GM12878 (cell line): ENCODE measurements at regions not wholly inside any gene's neighbourhood (a gene's known extent, or its start where the extent isn't known, plus 50 kb on each side); places are given as distances from the start of the nearest gene placed in this dataset.

Experiments
- ATAC-seq: fragments of 200-7000 bp; cut with Tn5 transposase; 3 replicates; pipeline ENCODE4 v1.9.1; 2020; ENCODE audit warnings: mild to moderate bottlenecking, moderate library complexity
- BruUV-seq: library from RNA; stranded (reverse); fragments of 400-500 nt; replicated peaks from 2 replicates; lab custom pipeline; 2021; lab: Mats Ljungman, UMichigan
- CTCF ChIA-PET: fragments of 300-600 bp; sonication (Branson Sonifier 250); formaldehyde crosslinking; extraction: SDS; loops from one replicate; lab custom pipeline; 2021; ENCODE audit warnings: inconsistent platforms; lab: Yijun Ruan, JAX
- POLR2A ChIA-PET: fragments of 350-600 bp; formaldehyde crosslinking; extraction: SDS; loops from one replicate; lab custom pipeline; 2021; ENCODE audit warnings: inconsistent platforms; lab: Charles Lee
- RAD21 ChIA-PET: fragments of 300-600 bp; sonication (Branson Sonifier 250); formaldehyde crosslinking; loops from one replicate; lab custom pipeline; 2023; ENCODE audit warnings: antibody characterized with exemption; ENCODE audit not compliant: unreplicated experiment; lab: Charles Lee
- SMC1A ChIA-PET: fragments of 300-600 bp; sonication (Branson Sonifier 250); formaldehyde crosslinking; loops from one replicate; lab custom pipeline; 2023; ENCODE audit not compliant: unreplicated experiment, uncharacterized antibody; lab: Charles Lee
- DNase-seq: peaks from one replicate; pipeline ENCODE4 v3.0.0-alpha.2; 2011; ENCODE audit warnings: low read depth, low spot score
- FAIRE-seq: peaks from 3 replicates; lab custom pipeline; 2011; peaks lifted over from hg19 to GRCh38; lab: Jason Lieb, UNC
- H2AFZ ChIP-seq: 2 replicates; pipeline ENCODE4 v1.6.0; 2011; ENCODE audit warnings: low read depth, low read length, control low read depth; ENCODE audit not compliant: control insufficient read depth
- H3K27ac ChIP-seq: 2 replicates; pipeline ENCODE4 v1.5.1; 2011; ENCODE audit warnings: control low read depth; ENCODE audit not compliant: control insufficient read depth, insufficient read depth
- H3K27me3 ChIP-seq, 2 experiments: replicated peaks in 1 of 2; 2 replicates each; pipeline versions ENCODE4 v1.6.0 to v1.6.1; 2011; ENCODE audit warnings: low read length in 1 of 2; ENCODE audit not compliant: control insufficient read depth in 2 of 2, insufficient read depth in 2 of 2
- H3K36me3 ChIP-seq, 2 experiments: 2 replicates each; pipeline ENCODE4 v1.5.1; 2011; ENCODE audit warnings: low read length in 1 of 2; ENCODE audit not compliant: control insufficient read depth in 2 of 2, insufficient read depth in 2 of 2
- H3K4me1 ChIP-seq: 2 replicates; pipeline ENCODE4 v1.6.1; 2011; ENCODE audit warnings: mild to moderate bottlenecking, low read length, moderate library complexity, mixed read lengths; ENCODE audit not compliant: control insufficient read depth, insufficient read depth
- H3K4me2 ChIP-seq: 2 replicates; pipeline ENCODE4 v1.6.0; 2011; ENCODE audit warnings: control low read depth; ENCODE audit not compliant: control insufficient read depth, insufficient read depth
- H3K4me3 ChIP-seq: fragments of 200-600 bp; sonication (generic); 2 replicates; pipeline ENCODE4 v1.5.1; 2016
- H3K79me2 ChIP-seq: 2 replicates; pipeline ENCODE4 v1.6.0; 2011; ENCODE audit warnings: low read length; ENCODE audit not compliant: control insufficient read depth, insufficient read depth
- H3K9ac ChIP-seq: 2 replicates; pipeline ENCODE4 v1.8.0; 2011; ENCODE audit warnings: low read length, control low read depth, mixed read lengths; ENCODE audit not compliant: control insufficient read depth, insufficient read depth
- H3K9me3 ChIP-seq: replicated peaks from 3 replicates; pipeline ENCODE4 v1.5.1; 2011; ENCODE audit warnings: mild to moderate bottlenecking, low read length; ENCODE audit not compliant: control insufficient read depth, insufficient read depth
- H4K20me1 ChIP-seq: 2 replicates; pipeline ENCODE4 v1.6.0; 2011; ENCODE audit not compliant: control insufficient read depth, insufficient read depth
- FOXM1 ChIP-seq: IDR thresholded peaks from 2 replicates; pipeline ENCODE4 v1.6.1; 2012; ENCODE audit warnings: low read depth, mild to moderate bottlenecking, inconsistent platforms, low read length, moderate library complexity
- IKZF2 ChIP-seq, 2 experiments: fragments of 450-650 bp; IDR thresholded peaks; 2 replicates each; pipeline ENCODE4 v1.6.1; 2017; ENCODE audit warnings: mild to moderate bottlenecking in 2 of 2, moderate library complexity in 2 of 2
- IRF4 ChIP-seq: IDR thresholded peaks from 2 replicates; pipeline ENCODE4 v1.6.1; 2011; ENCODE audit warnings: low read depth, low read length
- POLR2A ChIP-seq: IDR thresholded peaks from 2 replicates; pipeline ENCODE4 v1.6.1; 2011; ENCODE audit warnings: low read depth, mild to moderate bottlenecking, low read length
- RFX5 ChIP-seq: IDR thresholded peaks from 2 replicates; pipeline ENCODE4 v1.6.1; 2011; ENCODE audit warnings: low read depth, low read length, improper control_type of control experiment
- SIN3A ChIP-seq: IDR thresholded peaks from 2 replicates; pipeline ENCODE4 v1.6.1; 2012; ENCODE audit warnings: low read depth, low read length, improper control_type of control experiment
- SRF ChIP-seq, 2 experiments: IDR thresholded peaks; 2 replicates each; pipeline ENCODE4 v1.6.1; 2011; ENCODE audit warnings: low read depth in 2 of 2, low read length in 2 of 2, mild to moderate bottlenecking in 1 of 2, moderate library complexity in 1 of 2
- TCF3 ChIP-seq: IDR thresholded peaks from 2 replicates; pipeline ENCODE4 v1.6.1; 2012; ENCODE audit warnings: low read depth, mild to moderate bottlenecking, low read length, borderline replicate concordance; ENCODE audit not compliant: insufficient read depth
- YY1 ChIP-seq: IDR thresholded peaks from 2 replicates; pipeline ENCODE4 v1.6.1; 2011; ENCODE audit warnings: low read depth, mild to moderate bottlenecking, low read length
- WGBS: methylation state at CpG from one replicate; pipeline ENCODE4 v1.1.6; 2016; ENCODE audit warnings: low lambda C conversion rate; ENCODE audit not compliant: insufficient replicate concordance, insufficient coverage; ENCODE audit errors: missing lambda C conversion rate; 5-methylcytosine and 5-hydroxymethylcytosine counted together
- in situ Hi-C: fragments of 300-500 bp; cut with MboI; formaldehyde crosslinking; loops from 9 replicates; pipeline ENCODE4 v1.14.3; 2018; ENCODE audit warnings: mixed read lengths
- intact Hi-C: fragments of 100-400 bp; cut with micrococcal nuclease; formaldehyde crosslinking; loops from one replicate; pipeline ENCODE4 v1.14.2; 2022; ENCODE audit not compliant: unreplicated experiment
- TF ChIP-seq, protein P1 (sequence below): IDR thresholded peaks from 2 replicates; pipeline ENCODE4 v1.6.1; 2012; ENCODE audit warnings: low read length, inconsistent platforms

DNA sequence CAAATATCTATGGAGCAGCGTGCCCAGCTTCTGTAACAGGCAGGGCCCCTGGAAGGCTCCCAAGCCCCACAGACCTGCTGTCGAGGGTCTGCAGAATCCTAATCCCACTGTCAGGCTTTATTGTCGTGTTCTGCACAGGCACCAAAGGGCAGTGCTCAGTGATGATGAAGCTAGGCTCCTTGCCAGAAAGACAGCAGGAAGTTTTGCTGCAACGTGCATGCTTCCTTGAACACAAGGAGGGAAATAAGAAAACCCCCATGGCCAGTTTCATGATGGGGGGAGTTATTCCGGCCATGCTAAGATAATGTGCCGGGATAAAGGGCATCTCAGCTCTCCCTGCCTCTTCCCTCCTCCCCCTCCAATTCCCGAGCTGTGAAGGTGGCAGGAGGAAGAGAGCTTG lies 109.4 kb upstream of the KCNG1 start:
- Histone ChIP-seq H3K4me2 (no peak overlapping the region), H3K9me3 (no peaks in the 10 kb centered on the region), H3K4me1 (no peaks in the 10 kb centered on the region; the same call in 1 of the 2 replicates), H4K20me1 (no peaks in the 10 kb centered on the region), H2AFZ (no peak overlapping the region), H3K27me3 (peaks cover 0 to 2% of the 10 kb centered on the region in 2 experiments; a peak in 1 of 4 replicates), H3K27ac (no peak overlapping the region), H3K36me3 (no peaks in the 10 kb centered on the region), H3K9ac (no peak overlapping the region), H3K4me3 (no peak overlapping the region), H3K79me2 (no peaks in the 10 kb centered on the region)
- in situ Hi-C loops (no loop called here), intact Hi-C loops (no loop called here)
- ATAC-seq, result no peak
- RAD21 ChIA-PET, result interaction anchor here (1.3 kb wide), 1 partner anchor 145 kb away, joined by 3 read pairs; no protein-coding TSS in a partner anchor
- no TSS peak for BruUV-seq
- no peak for FAIRE-seq
- CTCF ChIA-PET, result no interaction called here
- DNase-seq, result no peak
- no peak for TF ChIP-seq POLR2A
- TF ChIP-seq TCF3, result no peak
- TF ChIP-seq IRF4, result no peak
- no peak for TF ChIP-seq SRF (IDR thresholded peaks at IDR 0.05; ENCODE audit: low read depth in 2 of 2, low read length in 2 of 2)
- no peak for TF ChIP-seq SIN3A
- no peak for TF ChIP-seq YY1
- no peak for TF ChIP-seq FOXM1
- TF ChIP-seq, protein P1, sequence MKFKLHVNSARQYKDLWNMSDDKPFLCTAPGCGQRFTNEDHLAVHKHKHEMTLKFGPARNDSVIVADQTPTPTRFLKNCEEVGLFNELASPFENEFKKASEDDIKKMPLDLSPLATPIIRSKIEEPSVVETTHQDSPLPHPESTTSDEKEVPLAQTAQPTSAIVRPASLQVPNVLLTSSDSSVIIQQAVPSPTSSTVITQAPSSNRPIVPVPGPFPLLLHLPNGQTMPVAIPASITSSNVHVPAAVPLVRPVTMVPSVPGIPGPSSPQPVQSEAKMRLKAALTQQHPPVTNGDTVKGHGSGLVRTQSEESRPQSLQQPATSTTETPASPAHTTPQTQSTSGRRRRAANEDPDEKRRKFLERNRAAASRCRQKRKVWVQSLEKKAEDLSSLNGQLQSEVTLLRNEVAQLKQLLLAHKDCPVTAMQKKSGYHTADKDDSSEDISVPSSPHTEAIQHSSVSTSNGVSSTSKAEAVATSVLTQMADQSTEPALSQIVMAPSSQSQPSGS, result no peak
- no peak for TF ChIP-seq IKZF2 (IDR thresholded peaks at IDR 0.05)
- TF ChIP-seq RFX5, result no peak
- SMC1A ChIA-PET, result no interaction called here
- 15% methylated on average over 7 of the region's 7 CpGs for WGBS
- POLR2A ChIA-PET, result interaction anchor here (0.7 kb wide), 1 partner anchor 9 kb away, joined by 3 read pairs; no protein-coding TSS in a partner anchor
